Left lung (tissue), 4 donors: ENCODE measurements at regions not wholly inside any gene's neighbourhood (a gene's known extent, or its start where the extent isn't known, plus 50 kb on each side); places are given as distances from the start of the nearest gene placed in this dataset.

ENCODE experiments used
- ATAC-seq: fragments of 200-7000 bp; cut with Tn5 transposase; one replicate; pipeline ENCODE4 v1.9.1; 2020; ENCODE audit warnings: moderate library complexity
- DNase-seq, 4 donors: peaks; one replicate each; pipeline ENCODE4 v3.0.0-alpha.2; 2013 to 2020
- H3K27ac ChIP-seq, 2 donors: fragments of 200-600 bp; sonication (generic) in 1 of 2; one replicate each; pipeline versions ENCODE4 v1.5.0 to v1.8.0; 2020 to 2021
- H3K27me3 ChIP-seq, 2 donors: fragments of 200-600 bp; sonication (generic) in 1 of 2; one replicate each; pipeline versions ENCODE4 v1.5.0 to v1.8.0; 2020 to 2021
- H3K36me3 ChIP-seq, 2 donors: fragments of 200-600 bp; sonication (generic) in 1 of 2; one replicate each; pipeline versions ENCODE4 v1.5.0 to v1.8.0; 2020 to 2021
- H3K4me1 ChIP-seq, 2 donors: fragments of 200-600 bp; one replicate each; pipeline ENCODE4 v1.8.0; 2021
- H3K4me3 ChIP-seq, 2 donors: fragments of 200-600 bp; sonication (generic) in 1 of 2; one replicate each; pipeline versions ENCODE4 v1.5.0 to v1.8.0; 2020 to 2021; ENCODE audit warnings: mild to moderate bottlenecking in 1 of 2
- H3K9me3 ChIP-seq, 2 donors: fragments of 200-600 bp; sonication (generic) in 1 of 2; one replicate each; pipeline versions ENCODE4 v1.5.0 to v1.8.0; 2020 to 2021
- intact Hi-C, 2 donors: fragments of 100-400 bp; cut with DNase I; formaldehyde crosslinking; loops; one replicate each; pipeline versions ENCODE4 v1.11.2 to v1.14.2; 2022
- TF ChIP-seq, protein P1 (sequence below), 2 donors: fragments of 200-600 bp; sonication (generic) in 1 of 2; IDR thresholded peaks; one replicate each; pipeline versions ENCODE4 v1.5.0 to v1.8.0; 2021; ENCODE audit warnings: antibody characterized with exemption in 2 of 2
- donor health status: DM: no; HTN: yes; CAD: no.
- donor health status: DM: no; HTN: no; CAD: no.

DNA sequence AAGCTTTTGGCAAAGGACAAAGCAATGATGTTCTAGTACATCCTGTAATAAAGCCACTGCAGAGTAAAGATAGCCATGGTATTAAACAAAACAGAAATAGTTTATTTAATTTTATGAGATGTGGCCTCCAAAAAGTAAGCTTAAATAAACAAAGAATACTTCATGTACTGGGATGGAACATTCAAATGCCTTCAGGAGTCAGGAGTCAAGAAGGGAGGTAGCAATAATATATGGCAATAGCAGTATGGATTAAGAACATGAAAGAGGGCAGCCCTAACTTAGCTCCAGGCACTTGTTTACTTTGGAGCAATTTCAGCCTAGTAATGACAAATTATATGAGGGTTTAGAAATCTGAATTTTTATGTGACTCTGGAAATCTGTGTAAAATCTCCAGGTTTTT, 343.9 kb upstream of the THRB start:
- intact Hi-C loops: no loop called here
- Histone ChIP-seq H3K36me3 (no peaks in the 10 kb centered on the region), H3K9me3 (no peaks in the 10 kb centered on the region), H3K27me3 (no peaks in the 10 kb centered on the region), H3K27ac (no peak overlapping the region), H3K4me1 (no peaks in the 10 kb centered on the region), H3K4me3 (no peak overlapping the region)
- DNase-seq (no peak), ATAC-seq (no peak)
- TF ChIP-seq, protein P1, sequence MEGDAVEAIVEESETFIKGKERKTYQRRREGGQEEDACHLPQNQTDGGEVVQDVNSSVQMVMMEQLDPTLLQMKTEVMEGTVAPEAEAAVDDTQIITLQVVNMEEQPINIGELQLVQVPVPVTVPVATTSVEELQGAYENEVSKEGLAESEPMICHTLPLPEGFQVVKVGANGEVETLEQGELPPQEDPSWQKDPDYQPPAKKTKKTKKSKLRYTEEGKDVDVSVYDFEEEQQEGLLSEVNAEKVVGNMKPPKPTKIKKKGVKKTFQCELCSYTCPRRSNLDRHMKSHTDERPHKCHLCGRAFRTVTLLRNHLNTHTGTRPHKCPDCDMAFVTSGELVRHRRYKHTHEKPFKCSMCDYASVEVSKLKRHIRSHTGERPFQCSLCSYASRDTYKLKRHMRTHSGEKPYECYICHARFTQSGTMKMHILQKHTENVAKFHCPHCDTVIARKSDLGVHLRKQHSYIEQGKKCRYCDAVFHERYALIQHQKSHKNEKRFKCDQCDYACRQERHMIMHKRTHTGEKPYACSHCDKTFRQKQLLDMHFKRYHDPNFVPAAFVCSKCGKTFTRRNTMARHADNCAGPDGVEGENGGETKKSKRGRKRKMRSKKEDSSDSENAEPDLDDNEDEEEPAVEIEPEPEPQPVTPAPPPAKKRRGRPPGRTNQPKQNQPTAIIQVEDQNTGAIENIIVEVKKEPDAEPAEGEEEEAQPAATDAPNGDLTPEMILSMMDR (IDR thresholded peaks at IDR 0.05): no peak

DNA sequence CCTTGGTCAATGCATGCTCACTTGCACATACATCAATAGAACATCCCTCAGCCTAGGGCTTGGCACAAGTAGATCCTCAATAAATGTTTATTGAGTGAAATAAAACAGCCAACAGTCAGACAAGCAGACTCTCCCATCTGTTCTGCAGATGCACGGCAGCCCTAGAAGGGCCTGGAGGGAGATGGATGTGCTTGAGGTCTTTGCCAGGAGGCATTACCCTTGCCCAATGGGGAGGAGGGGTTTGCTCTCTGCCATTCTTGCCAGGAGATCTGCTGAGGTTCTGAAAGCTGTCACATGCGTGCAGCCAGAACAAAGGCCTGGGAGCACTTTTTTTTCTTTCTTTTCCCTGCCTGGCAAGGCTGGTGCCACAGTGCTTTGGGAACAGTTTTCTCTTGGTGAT, 349.3 kb upstream of the THRB start:
- DNase-seq: no peak
- intact Hi-C loops: no loop called here

DNA sequence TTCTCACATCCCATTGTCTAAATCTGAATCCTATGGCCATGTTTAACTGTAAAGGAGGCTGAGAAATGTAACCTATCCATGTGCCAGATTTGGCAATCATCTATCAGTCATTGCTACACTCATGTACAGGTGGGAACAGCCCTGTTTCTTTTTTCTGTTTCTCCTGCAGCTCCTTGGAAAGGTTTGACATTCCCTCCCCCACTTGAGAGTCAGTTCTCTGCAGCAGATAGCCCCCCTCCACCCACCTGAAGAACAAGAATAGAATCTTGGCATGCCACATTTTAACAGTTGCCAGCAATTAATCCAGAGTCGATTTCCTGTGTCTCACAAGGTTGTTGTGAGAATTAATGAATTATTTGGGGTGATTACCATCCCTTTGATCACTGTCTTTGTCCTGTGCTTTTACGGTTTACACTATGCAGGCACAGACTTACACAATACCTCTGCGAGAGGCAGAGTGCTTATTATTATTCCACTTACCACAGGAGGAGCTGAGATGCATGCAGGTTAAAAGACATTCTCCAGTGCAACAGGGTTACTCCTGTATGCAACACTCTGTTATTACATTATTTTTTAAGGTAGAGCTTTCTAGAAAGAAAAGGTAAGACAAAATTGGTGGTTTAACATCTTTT, 351.0 kb upstream of the THRB start:
- Histone ChIP-seq H3K4me1 (no peaks in the 10 kb centered on the region), H3K36me3 (no peaks in the 10 kb centered on the region), H3K27ac (no peak overlapping the region), H3K4me3 (no peak overlapping the region), H3K9me3 (no peaks in the 10 kb centered on the region), H3K27me3 (no peaks in the 10 kb centered on the region)
- intact Hi-C loops: no loop called here
- DNase-seq: no peak
- ATAC-seq: no peak
- TF ChIP-seq, protein P1 (IDR thresholded peaks at IDR 0.05): no peak

More for the DNA sequence above, 349.3 kb upstream of the THRB start:
- ATAC-seq: no peak
- Histone ChIP-seq H3K27ac (no peak overlapping the region), H3K4me3 (no peak overlapping the region), H3K9me3 (no peaks in the 10 kb centered on the region), H3K4me1 (no peaks in the 10 kb centered on the region), H3K36me3 (no peaks in the 10 kb centered on the region), H3K27me3 (no peaks in the 10 kb centered on the region)
- TF ChIP-seq, protein P1 (IDR thresholded peaks at IDR 0.05): no peak

DNA sequence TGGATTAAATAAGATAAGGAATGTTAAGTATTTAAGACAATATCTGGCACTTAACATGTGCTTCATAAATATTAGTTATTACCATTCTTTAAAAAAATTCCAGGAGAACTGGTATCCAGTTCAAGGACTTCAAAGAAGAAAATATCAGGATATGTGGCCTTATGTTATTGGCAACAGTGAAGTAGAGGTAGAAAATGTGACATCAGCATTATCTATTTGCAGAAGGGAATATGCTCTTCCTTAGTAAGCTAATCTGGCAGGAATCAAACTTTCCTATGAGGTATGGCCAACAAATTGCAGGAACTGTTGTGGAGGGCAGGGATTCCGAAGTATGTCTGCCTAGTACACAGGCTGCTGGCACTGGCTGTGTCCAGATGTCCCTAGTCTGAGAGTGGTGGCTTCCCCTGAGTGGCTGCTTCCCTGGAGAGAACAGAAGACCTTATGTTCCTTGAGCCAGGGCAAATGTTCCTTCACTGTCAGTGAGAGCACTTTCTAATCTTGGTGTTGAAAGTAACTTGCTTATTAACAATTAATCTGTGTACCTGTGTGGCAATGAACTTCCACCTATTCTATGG, 351.7 kb upstream of the THRB start:
- H3K27me3 ChIP-seq: no peaks in the 10 kb centered on the region
- ATAC-seq: no peak
- no peak overlapping the region for H3K27ac ChIP-seq
- no peak for DNase-seq
- TF ChIP-seq, protein P1 (IDR thresholded peaks at IDR 0.05): no peak
- H3K4me3 ChIP-seq: no peak overlapping the region
- no peaks in the 10 kb centered on the region for H3K9me3 ChIP-seq
- no peaks in the 10 kb centered on the region for H3K4me1 ChIP-seq
- intact Hi-C loops: no loop called here
- H3K36me3 ChIP-seq: no peaks in the 10 kb centered on the region

DNA sequence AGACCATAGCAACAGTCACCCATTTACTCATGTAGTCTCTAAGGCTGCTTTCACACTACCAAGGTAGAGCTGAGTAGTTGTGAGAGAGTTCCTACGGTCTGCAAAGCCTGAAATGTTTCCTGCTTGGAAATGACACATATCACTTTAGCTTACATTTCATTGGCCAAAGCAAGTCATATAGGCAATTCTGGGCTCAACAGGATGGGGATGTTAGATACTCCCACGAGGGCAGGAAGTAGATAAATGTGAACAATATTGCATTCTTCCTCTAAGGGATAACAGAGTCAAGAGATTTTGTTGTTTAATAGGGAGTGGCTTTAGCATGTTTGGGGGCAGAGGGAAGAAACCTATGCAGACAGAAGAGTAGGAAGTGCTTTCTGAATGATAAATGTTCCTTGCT, 355.6 kb upstream of the THRB start:
- H3K9me3 ChIP-seq: no peaks in the 10 kb centered on the region
- no peak overlapping the region for H3K27ac ChIP-seq
- intact Hi-C loops: no loop called here
- H3K4me3 ChIP-seq: no peak overlapping the region
- TF ChIP-seq, protein P1 (IDR thresholded peaks at IDR 0.05): no peak
- no peak for ATAC-seq
- H3K36me3 ChIP-seq: no peaks in the 10 kb centered on the region
- H3K27me3 ChIP-seq: no peaks in the 10 kb centered on the region
- no peak for DNase-seq
- no peaks in the 10 kb centered on the region for H3K4me1 ChIP-seq
